AG09309 (cell line): ENCODE measurements at regions not wholly inside any gene's neighbourhood (a gene's known extent, or its start where the extent isn't known, plus 50 kb on each side); places are given as distances from the start of the nearest gene placed in this dataset.

ENCODE experiments used
- DNase-seq: peaks from one replicate; pipeline ENCODE4 v3.0.0-alpha.2; 2010; ENCODE audit warnings: low read depth
- H3K4me3 ChIP-seq: 2 replicates; pipeline ENCODE4 v1.5.1; 2011; ENCODE audit warnings: mild to moderate bottlenecking, low read depth, low read length, moderate library complexity; ENCODE audit not compliant: control insufficient read depth
- CTCF ChIP-seq: IDR thresholded peaks from 2 replicates; pipeline ENCODE4 v1.5.1; 2011; ENCODE audit warnings: mild to moderate bottlenecking, low read depth, low read length, inconsistent platforms; ENCODE audit not compliant: insufficient read depth, control insufficient read depth; ENCODE audit errors: missing control alignments

GRCh38 chr21:26698416-26698815, 125.3 kb upstream of the CYYR1 start:
- TF ChIP-seq CTCF = no peak
- DNase-seq = no peak
- H3K4me3 ChIP-seq = no peak overlapping the region

- DNase-seq = no peak
- TF ChIP-seq CTCF = no peak
Observed at GRCh38 chr21:26691416-26691815, 118.3 kb upstream of the CYYR1 start.

GRCh38 chr21:26686705-26687104, 113.6 kb upstream of the CYYR1 start:
- DNase-seq = no peak
- TF ChIP-seq CTCF = no peak

More at GRCh38 chr21:26691416-26691815, 118.3 kb upstream of the CYYR1 start:
- no peak overlapping the region for H3K4me3 ChIP-seq

GRCh38 chr21:26686278-26686677, 113.2 kb upstream of the CYYR1 start:
- no peak overlapping the region for H3K4me3 ChIP-seq
- no peak for DNase-seq
- TF ChIP-seq CTCF = no peak

More at GRCh38 chr21:26686705-26687104, 113.6 kb upstream of the CYYR1 start:
- no peak overlapping the region for H3K4me3 ChIP-seq

GRCh38 chr21:26684889-26685288, 111.8 kb upstream of the CYYR1 start:
- no peak for DNase-seq
- TF ChIP-seq CTCF = no peak
- no peak overlapping the region for H3K4me3 ChIP-seq

- no peak overlapping the region for H3K4me3 ChIP-seq
- no peak for DNase-seq
- TF ChIP-seq CTCF = no peak
Observed at GRCh38 chr21:26683996-26684395, 110.9 kb upstream of the CYYR1 start.

GRCh38 chr21:26679284-26679683, 106.2 kb upstream of the CYYR1 start:
- no peak overlapping the region for H3K4me3 ChIP-seq

More at GRCh38 chr21:26679284-26679683, 106.2 kb upstream of the CYYR1 start:
- DNase-seq = no peak
- no peak for TF ChIP-seq CTCF
